SK-N-SH treated with all-trans-retinoic acid at 6 μM for 48 hours (cell line): ENCODE measurements at regions not wholly inside any gene's neighbourhood (a gene's known extent, or its start where the extent isn't known, plus 50 kb on each side); places are given as distances from the start of the nearest gene placed in this dataset.

ENCODE experiments used
- ATAC-seq: fragments of 200-7000 bp; cut with Tn5 transposase; 3 replicates; pipeline ENCODE4 v1.9.1; 2020; ENCODE audit warnings: mild to moderate bottlenecking, moderate library complexity
- BACH2 ChIP-seq: fragments of 250-450 bp; sonication (Bioruptor Pico); IDR thresholded peaks from 2 replicates; pipeline ENCODE4 v1.9.0; 2021; ENCODE audit warnings: mild to moderate bottlenecking, borderline replicate concordance
- CSDC2 ChIP-seq: fragments of 250-450 bp; sonication (Bioruptor Pico); IDR thresholded peaks from 2 replicates; pipeline ENCODE4 v1.5.0; 2020; ENCODE audit warnings: mild to moderate bottlenecking, moderate library complexity
- ISL1 ChIP-seq: fragments of 250-450 bp; sonication (Bioruptor Pico); IDR thresholded peaks from 2 replicates; pipeline ENCODE4 v2.1.2; 2022; ENCODE audit warnings: mild to moderate bottlenecking, moderate library complexity
- OSR1 ChIP-seq: fragments of 250-450 bp; sonication (Bioruptor Pico); IDR thresholded peaks from 2 replicates; pipeline ENCODE4 v1.8.0; 2022; ENCODE audit warnings: moderate library complexity, mild to moderate bottlenecking, inconsistent platforms
- PPARA ChIP-seq: fragments of 250-450 bp; sonication (Bioruptor Pico); IDR thresholded peaks from 2 replicates; pipeline ENCODE4 v1.5.0; 2020; ENCODE audit warnings: mild to moderate bottlenecking, borderline replicate concordance
- RARB ChIP-seq: fragments of 250-450 bp; sonication (Bioruptor Pico); IDR thresholded peaks from 2 replicates; pipeline ENCODE4 v1.8.0; 2021; ENCODE audit warnings: mild to moderate bottlenecking, moderate library complexity
- TCF4 ChIP-seq: fragments of 250-450 bp; sonication (Bioruptor Pico); IDR thresholded peaks from 2 replicates; pipeline ENCODE4 v1.8.0; 2021; ENCODE audit warnings: mild to moderate bottlenecking, moderate library complexity, borderline replicate concordance
- ZC3H10 ChIP-seq: fragments of 250-450 bp; sonication (Bioruptor Pico); IDR thresholded peaks from 2 replicates; pipeline ENCODE4 v1.5.1; 2021; ENCODE audit warnings: mild to moderate bottlenecking, moderate library complexity
- ZFP30 ChIP-seq: fragments of 450-650 bp; formaldehyde crosslinking; IDR thresholded peaks from 2 replicates; pipeline ENCODE4 v1.5.0; 2022; ENCODE audit warnings: mild to moderate bottlenecking, moderate library complexity
- ZNF565 ChIP-seq: fragments of 450-650 bp; formaldehyde crosslinking; conservative IDR thresholded peaks from 2 replicates; pipeline ENCODE4 v1.5.0; 2020; ENCODE audit warnings: low read depth, mild to moderate bottlenecking, moderate library complexity
- ZNF8 ChIP-seq: fragments of 450-650 bp; formaldehyde crosslinking; IDR thresholded peaks from 2 replicates; pipeline ENCODE4 v1.5.0; 2020; ENCODE audit warnings: mild to moderate bottlenecking, moderate library complexity
- TF ChIP-seq, protein P1 (sequence below): fragments of 250-450 bp; sonication (Bioruptor Pico); IDR thresholded peaks from 2 replicates; pipeline ENCODE4 v1.5.1; 2020; ENCODE audit warnings: low read depth, mild to moderate bottlenecking, moderate library complexity
- TF ChIP-seq, protein P2 (sequence below): fragments of 250-450 bp; sonication (Bioruptor Pico); IDR thresholded peaks from 2 replicates; pipeline ENCODE4 v1.5.0; 2020; ENCODE audit warnings: mild to moderate bottlenecking, moderate library complexity
- TF ChIP-seq, protein P3 (sequence below): fragments of 250-450 bp; sonication (Bioruptor Pico); IDR thresholded peaks from 2 replicates; pipeline ENCODE4 v1.8.0; 2021; ENCODE audit warnings: low read depth, mild to moderate bottlenecking, moderate library complexity, borderline replicate concordance
- TF ChIP-seq, protein P4 (sequence below): fragments of 250-450 bp; sonication (Bioruptor Pico); IDR thresholded peaks from 2 replicates; pipeline ENCODE4 v1.8.0; 2020; ENCODE audit warnings: mild to moderate bottlenecking, moderate library complexity, borderline replicate concordance
- TF ChIP-seq, protein P5 (sequence below): fragments of 250-450 bp; sonication (Bioruptor Pico); IDR thresholded peaks from 2 replicates; pipeline ENCODE4 v1.5.1; 2021; ENCODE audit warnings: mild to moderate bottlenecking, moderate library complexity

DNA sequence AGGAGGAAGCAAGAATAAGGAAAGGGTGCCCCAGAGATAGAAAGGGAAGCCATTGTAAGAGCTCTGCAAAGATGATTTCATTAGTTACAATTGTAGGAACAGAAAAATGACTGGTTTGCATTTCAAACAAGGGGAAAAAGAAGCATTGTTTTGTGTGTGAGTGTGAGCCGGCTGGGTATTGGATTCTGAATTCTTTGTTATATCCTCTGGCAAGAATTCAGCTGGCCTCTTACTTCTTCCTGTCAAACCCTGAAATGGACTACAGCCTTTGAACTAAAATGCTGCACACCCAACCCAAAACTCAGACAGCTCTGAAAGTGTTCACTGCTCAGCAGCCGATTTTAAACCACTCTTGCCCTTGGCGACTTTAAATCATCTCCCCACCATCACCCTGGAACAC is 461.3 kb downstream of the PMP22 start:
- ATAC-seq, result no peak
- TF ChIP-seq, protein P1, sequence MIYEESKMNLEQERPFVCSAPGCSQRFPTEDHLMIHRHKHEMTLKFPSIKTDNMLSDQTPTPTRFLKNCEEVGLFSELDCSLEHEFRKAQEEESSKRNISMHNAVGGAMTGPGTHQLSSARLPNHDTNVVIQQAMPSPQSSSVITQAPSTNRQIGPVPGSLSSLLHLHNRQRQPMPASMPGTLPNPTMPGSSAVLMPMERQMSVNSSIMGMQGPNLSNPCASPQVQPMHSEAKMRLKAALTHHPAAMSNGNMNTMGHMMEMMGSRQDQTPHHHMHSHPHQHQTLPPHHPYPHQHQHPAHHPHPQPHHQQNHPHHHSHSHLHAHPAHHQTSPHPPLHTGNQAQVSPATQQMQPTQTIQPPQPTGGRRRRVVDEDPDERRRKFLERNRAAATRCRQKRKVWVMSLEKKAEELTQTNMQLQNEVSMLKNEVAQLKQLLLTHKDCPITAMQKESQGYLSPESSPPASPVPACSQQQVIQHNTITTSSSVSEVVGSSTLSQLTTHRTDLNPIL (CRISPR knock-in tag), result no peak
- TF ChIP-seq TCF4 (no peak), ZC3H10 (CRISPR knock-in tag) (no peak), ZFP30 (no peak), ISL1 (no peak), OSR1 (no peak)
- TF ChIP-seq, protein P2, sequence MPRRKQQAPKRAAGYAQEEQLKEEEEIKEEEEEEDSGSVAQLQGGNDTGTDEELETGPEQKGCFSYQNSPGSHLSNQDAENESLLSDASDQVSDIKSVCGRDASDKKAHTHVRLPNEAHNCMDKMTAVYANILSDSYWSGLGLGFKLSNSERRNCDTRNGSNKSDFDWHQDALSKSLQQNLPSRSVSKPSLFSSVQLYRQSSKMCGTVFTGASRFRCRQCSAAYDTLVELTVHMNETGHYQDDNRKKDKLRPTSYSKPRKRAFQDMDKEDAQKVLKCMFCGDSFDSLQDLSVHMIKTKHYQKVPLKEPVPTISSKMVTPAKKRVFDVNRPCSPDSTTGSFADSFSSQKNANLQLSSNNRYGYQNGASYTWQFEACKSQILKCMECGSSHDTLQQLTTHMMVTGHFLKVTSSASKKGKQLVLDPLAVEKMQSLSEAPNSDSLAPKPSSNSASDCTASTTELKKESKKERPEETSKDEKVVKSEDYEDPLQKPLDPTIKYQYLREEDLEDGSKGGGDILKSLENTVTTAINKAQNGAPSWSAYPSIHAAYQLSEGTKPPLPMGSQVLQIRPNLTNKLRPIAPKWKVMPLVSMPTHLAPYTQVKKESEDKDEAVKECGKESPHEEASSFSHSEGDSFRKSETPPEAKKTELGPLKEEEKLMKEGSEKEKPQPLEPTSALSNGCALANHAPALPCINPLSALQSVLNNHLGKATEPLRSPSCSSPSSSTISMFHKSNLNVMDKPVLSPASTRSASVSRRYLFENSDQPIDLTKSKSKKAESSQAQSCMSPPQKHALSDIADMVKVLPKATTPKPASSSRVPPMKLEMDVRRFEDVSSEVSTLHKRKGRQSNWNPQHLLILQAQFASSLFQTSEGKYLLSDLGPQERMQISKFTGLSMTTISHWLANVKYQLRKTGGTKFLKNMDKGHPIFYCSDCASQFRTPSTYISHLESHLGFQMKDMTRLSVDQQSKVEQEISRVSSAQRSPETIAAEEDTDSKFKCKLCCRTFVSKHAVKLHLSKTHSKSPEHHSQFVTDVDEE (CRISPR knock-in tag), result no peak

DNA sequence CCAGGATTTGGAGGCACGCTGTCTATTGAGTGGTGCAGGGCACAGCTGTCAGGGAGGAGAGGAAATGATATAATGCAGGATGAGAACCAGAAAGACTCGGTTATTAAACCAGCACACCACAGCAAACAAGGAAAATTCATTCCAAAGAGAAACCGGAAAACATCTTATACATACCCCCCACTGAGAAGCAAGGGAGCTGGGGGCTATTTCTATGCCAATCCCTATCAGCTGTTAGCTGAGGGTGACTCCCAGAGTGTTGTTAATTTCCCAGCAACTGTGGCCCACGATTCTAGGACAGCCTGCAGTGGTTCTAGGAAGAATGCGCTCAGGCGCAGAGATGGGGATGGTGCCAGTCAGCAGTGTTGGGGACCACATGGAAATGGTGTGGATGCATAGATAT is 467.3 kb downstream of the PMP22 start:
- no peak for ATAC-seq
- TF ChIP-seq, protein P3, sequence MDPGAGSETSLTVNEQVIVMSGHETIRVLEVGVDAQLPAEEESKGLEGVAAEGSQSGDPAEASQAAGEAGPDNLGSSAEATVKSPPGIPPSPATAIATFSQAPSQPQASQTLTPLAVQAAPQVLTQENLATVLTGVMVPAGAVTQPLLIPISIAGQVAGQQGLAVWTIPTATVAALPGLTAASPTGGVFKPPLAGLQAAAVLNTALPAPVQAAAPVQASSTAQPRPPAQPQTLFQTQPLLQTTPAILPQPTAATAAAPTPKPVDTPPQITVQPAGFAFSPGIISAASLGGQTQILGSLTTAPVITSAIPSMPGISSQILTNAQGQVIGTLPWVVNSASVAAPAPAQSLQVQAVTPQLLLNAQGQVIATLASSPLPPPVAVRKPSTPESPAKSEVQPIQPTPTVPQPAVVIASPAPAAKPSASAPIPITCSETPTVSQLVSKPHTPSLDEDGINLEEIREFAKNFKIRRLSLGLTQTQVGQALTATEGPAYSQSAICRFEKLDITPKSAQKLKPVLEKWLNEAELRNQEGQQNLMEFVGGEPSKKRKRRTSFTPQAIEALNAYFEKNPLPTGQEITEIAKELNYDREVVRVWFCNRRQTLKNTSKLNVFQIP (CRISPR knock-in tag), result no peak
- TF ChIP-seq RARB (CRISPR knock-in tag), result no peak
- no peak for TF ChIP-seq ZC3H10 (CRISPR knock-in tag)
- TF ChIP-seq, protein P1 (CRISPR knock-in tag), result no peak

DNA sequence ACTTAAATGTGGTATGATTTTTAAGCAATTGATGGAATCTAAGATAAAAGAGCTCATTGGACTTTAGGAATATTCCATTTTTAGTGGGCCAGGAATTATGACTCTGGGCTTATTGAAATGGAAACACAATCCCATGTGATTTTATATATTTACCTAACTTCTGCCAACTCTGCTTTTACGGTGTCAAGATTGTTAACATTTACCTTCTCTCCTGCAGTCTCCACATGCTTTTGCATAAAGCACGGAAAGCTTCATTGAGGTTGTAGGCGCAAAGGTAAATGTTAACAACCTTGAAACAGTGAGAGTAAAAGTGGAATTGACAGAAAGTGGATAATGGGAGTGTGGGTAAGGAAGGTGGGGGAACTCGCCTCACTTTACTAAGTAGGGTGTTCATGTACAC is 468.1 kb downstream of the PMP22 start:
- ATAC-seq, result no peak
- TF ChIP-seq ZFP30, result no peak
- no peak for TF ChIP-seq ZC3H10 (CRISPR knock-in tag)
- TF ChIP-seq, protein P4, sequence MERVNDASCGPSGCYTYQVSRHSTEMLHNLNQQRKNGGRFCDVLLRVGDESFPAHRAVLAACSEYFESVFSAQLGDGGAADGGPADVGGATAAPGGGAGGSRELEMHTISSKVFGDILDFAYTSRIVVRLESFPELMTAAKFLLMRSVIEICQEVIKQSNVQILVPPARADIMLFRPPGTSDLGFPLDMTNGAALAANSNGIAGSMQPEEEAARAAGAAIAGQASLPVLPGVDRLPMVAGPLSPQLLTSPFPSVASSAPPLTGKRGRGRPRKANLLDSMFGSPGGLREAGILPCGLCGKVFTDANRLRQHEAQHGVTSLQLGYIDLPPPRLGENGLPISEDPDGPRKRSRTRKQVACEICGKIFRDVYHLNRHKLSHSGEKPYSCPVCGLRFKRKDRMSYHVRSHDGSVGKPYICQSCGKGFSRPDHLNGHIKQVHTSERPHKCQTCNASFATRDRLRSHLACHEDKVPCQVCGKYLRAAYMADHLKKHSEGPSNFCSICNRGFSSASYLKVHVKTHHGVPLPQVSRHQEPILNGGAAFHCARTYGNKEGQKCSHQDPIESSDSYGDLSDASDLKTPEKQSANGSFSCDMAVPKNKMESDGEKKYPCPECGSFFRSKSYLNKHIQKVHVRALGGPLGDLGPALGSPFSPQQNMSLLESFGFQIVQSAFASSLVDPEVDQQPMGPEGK (CRISPR knock-in tag), result no peak
- TF ChIP-seq CSDC2 (CRISPR knock-in tag), result no peak
- TF ChIP-seq, protein P1 (CRISPR knock-in tag), result no peak
- TF ChIP-seq, protein P5, sequence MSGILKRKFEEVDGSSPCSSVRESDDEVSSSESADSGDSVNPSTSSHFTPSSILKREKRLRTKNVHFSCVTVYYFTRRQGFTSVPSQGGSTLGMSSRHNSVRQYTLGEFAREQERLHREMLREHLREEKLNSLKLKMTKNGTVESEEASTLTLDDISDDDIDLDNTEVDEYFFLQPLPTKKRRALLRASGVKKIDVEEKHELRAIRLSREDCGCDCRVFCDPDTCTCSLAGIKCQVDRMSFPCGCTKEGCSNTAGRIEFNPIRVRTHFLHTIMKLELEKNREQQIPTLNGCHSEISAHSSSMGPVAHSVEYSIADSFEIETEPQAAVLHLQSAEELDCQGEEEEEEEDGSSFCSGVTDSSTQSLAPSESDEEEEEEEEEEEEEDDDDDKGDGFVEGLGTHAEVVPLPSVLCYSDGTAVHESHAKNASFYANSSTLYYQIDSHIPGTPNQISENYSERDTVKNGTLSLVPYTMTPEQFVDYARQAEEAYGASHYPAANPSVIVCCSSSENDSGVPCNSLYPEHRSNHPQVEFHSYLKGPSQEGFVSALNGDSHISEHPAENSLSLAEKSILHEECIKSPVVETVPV (CRISPR knock-in tag), result no peak
- TF ChIP-seq ZNF565, result no peak
- TF ChIP-seq PPARA, result no peak

DNA sequence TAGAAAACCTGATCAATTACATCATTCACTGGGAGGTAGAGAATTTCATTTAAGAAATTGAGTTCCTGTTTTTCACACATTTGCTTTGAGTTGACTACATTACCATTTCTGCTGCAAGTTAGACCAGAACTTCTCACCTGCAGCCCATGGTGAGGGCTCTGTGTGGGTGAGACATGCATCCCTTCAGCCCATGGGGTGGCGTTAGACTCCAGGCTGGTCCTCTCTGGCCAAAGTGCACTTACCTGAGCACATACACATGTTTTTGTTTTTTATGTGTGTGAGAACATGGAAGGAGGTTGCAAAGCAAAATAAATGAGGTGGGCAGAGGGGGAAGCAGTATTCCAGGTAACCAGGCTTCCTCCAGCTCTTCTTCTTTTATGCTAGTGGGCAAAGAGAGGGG is 470.2 kb downstream of the PMP22 start:
- ATAC-seq, result no peak
- TF ChIP-seq CSDC2 (CRISPR knock-in tag), result no peak
- TF ChIP-seq, protein P2 (CRISPR knock-in tag), result no peak
- no peak for TF ChIP-seq TCF4
- no peak for TF ChIP-seq BACH2 (CRISPR knock-in tag)
- no peak for TF ChIP-seq PPARA
- TF ChIP-seq, protein P3 (CRISPR knock-in tag), result no peak
- TF ChIP-seq ZNF565, result no peak
- TF ChIP-seq ZNF8 (CRISPR knock-in tag), result no peak
